ENCODE measurements at regions not wholly inside any gene's neighbourhood (a gene's known extent, or its start where the extent isn't known, plus 50 kb on each side); places are given as distances from the start of the nearest gene placed in this dataset.
A peak's percentile ranks its signal among the peaks of the same experiment; 100 is the strongest.

DNA sequence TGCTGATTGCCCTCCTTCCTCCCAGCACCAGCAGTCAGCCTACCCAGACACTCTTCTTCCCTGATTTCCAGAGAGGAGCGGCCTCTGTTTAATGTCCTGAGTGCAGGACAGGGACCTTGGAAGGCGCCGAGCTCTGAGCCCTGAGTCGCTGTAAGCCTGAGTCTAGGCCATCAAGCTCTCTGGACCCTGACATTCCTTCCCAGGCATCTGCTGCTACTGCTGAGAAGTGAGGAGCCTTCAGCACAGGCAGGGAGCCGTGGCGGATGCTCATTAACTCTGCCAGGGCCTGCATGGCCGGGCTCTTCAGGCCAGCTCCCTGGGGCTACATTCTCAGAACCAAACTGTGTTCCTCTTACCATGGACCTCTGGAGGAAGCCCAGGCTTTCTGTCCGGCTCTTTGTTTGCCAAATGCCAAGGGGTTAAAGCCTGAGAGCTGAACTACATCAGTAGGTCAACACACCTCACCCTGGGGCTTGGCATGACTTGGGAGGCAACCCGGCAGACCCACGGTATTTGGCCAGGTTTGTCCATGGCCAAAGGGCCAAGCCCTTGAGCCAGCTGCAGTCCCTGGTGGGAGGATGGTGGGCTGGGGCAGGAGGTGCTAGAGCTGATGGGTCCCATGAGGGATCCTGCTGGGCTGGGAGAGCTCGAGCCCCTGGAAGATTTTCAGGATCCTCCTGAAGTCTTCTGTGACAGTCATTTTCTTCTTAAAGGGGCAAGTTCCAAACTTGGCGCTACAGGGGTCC, 721.4 kb downstream of the BRD1 start:
- Histone ChIP-seq H3K9ac (no peak overlapping the region), H3K27ac (no peak overlapping the region), H4K20me1 (peaks cover 0 to 9% (median 0%) of the 10 kb centered on the region in 11 experiments; a peak in 5 of 22 replicates), H3K36me3 (no peaks in the 10 kb centered on the region), H3K27me3 (peaks cover 0 to 8% (median 0%) of the 10 kb centered on the region in 11 experiments; a peak in 3 of 22 replicates), H3K4me2 (peak overlapping the region in 1 of 11 experiments; percentile 34; a peak in 2 of 22 replicates), H3K9me3 (replicated peaks in 1 of 11) (no peaks in the 10 kb centered on the region), H3K4me1 (peaks cover 0 to 19% (median 11%) of the 10 kb centered on the region in 10 experiments; a peak in 12 of 20 replicates), H3K4me3 (no peak overlapping the region)
- TF ChIP-seq Cebpa-rat (IDR thresholded peaks at IDR 0.05), result no peak

DNA sequence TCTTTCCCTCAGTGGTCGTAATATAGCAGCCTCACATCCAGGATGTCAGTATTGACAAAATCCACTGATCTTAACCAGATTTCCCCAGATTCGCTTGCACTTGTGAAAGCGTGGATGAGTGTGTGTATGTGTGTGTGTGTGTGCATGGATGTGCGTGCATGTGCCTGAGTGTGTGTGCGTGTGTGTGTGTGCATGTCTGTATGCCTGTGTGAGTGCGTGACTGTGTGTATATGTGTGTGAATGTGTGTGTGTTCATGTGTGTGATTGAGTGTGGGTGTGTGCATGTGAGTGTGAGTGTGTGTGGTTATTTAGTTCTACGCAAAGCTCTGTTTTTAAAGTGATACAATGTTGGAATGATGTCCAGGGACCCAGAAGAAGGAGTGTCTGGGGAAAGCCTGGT, 723.2 kb downstream of the BRD1 start:
- TF ChIP-seq Cebpa-rat (IDR thresholded peaks at IDR 0.05), result no peak
- Histone ChIP-seq H3K27ac (no peak overlapping the region), H3K4me3 (no peak overlapping the region), H3K9me3 (replicated peaks in 1 of 11) (no peaks in the 10 kb centered on the region), H3K4me2 (no peak overlapping the region), H3K27me3 (peaks cover 0 to 19% (median 5%) of the 10 kb centered on the region in 11 experiments; a peak in 8 of 22 replicates), H4K20me1 (peaks cover 0 to 9% (median 0%) of the 10 kb centered on the region in 11 experiments; a peak in 5 of 22 replicates), H3K9ac (no peak overlapping the region), H3K36me3 (no peaks in the 10 kb centered on the region), H3K4me1 (peaks cover 0 to 38% (median 27%) of the 10 kb centered on the region in 10 experiments; a peak in 14 of 20 replicates)

DNA sequence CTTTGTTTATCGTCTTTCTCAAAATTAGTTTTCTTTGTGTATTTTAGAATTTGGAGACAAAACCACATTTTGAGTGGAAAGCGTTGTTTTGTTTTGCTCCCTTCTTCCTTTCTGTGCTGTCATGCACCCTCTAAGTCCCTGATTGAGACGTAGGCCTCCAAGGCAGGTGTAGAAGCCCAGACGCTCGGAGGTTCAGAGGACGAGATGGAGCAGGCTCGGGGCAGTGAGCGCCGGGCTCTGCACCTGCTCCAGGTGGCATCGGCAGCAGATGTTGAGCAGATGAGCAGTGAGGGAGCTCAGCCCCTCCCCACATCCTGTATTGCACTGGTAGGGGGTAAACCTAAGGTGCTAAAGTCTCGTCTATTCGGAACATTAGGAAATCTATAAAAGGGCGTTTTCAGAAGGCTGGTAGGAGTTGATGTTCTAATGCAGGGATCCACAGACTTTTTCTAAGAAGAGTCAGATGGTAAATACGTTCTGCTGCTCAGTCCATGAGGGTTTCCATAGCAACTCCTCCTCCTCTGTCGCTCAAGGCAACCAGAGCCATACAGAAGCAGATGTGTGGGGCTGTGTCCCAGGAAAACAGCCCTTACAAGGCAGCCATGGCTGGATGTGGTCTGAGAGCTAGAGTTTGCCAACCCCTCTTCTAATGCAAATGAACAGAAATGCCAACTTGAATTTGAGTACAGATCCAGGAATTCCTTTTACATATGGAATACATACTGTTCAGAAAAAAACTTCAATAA, 724.2 kb downstream of the BRD1 start:
- Histone ChIP-seq H3K36me3 (no peaks in the 10 kb centered on the region), H4K20me1 (peaks cover 0 to 9% (median 0%) of the 10 kb centered on the region in 11 experiments; a peak in 5 of 22 replicates), H3K27me3 (peaks cover 0 to 19% (median 5%) of the 10 kb centered on the region in 11 experiments; a peak in 8 of 22 replicates), H3K4me1 (peaks cover 0 to 39% (median 27%) of the 10 kb centered on the region in 10 experiments; a peak in 14 of 20 replicates), H3K9me3 (replicated peaks in 1 of 11) (no peaks in the 10 kb centered on the region), H3K4me3 (no peak overlapping the region), H3K9ac (no peak overlapping the region), H3K27ac (no peak overlapping the region), H3K4me2 (no peak overlapping the region)
- no peak for TF ChIP-seq Cebpa-rat (IDR thresholded peaks at IDR 0.05)

DNA sequence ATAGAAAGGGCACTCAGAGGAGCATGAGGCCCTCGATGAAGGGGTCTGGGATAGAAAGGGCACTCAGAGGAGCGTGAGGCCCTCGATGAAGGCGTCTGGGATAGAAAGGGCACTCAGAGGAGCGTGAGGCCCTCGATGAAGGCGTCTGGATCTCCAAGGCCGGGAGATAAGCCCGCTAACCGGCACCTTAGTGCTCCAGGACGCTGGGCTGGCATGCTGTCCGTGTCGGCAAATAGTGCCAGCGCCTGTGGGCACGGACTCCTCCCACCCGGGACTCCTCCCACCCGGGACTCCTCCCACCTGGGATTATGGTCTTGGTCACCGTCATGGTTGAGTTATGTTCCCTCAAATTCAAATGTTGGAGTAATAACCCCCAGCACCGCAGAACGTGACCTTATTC, 725.3 kb downstream of the BRD1 start:
- no peak overlapping the region for H3K27ac ChIP-seq
- H3K27me3 ChIP-seq, result peaks cover 0 to 19% (median 5%) of the 10 kb centered on the region in 11 experiments; a peak in 8 of 22 replicates
- H3K4me2 ChIP-seq, result peak overlapping the region in 8 of 11 experiments; percentile 5 to 47 (median 33); a peak in 9 of 22 replicates
- no peak overlapping the region for H3K4me3 ChIP-seq
- H3K9me3 ChIP-seq (replicated peaks in 1 of 11), result no peaks in the 10 kb centered on the region
- H3K9ac ChIP-seq, result no peak overlapping the region
- H3K36me3 ChIP-seq, result no peaks in the 10 kb centered on the region
- peaks cover 0 to 39% (median 27%) of the 10 kb centered on the region in 10 experiments; a peak in 14 of 20 replicates for H3K4me1 ChIP-seq
- no peak for TF ChIP-seq Cebpa-rat (IDR thresholded peaks at IDR 0.05)
- H4K20me1 ChIP-seq, result peaks cover 0 to 16% (median 0%) of the 10 kb centered on the region in 11 experiments; a peak in 5 of 22 replicates

DNA sequence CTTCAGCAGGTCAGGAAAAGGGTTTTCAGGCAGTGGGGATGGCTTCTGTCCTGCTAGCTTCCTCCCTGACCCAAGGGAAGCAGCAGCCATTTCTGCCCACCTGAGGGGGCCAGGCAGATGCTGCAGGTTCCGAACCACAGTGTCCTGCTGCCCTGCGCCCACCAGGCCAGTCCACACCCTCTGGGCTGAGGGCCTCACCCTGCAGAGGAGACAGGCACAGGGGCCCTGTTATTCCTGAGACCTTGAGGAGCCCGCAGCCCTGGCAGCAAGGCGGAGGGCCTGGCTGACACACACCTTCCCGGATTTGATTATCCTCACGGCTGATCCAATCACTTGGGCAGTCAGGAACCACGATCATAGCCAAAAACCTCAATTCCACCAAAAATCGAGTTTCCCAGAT, 725.8 kb downstream of the BRD1 start:
- Histone ChIP-seq H3K4me3 (no peak overlapping the region), H3K27me3 (peaks cover 0 to 19% (median 5%) of the 10 kb centered on the region in 11 experiments; a peak in 8 of 22 replicates), H3K4me1 (peaks cover 0 to 39% (median 27%) of the 10 kb centered on the region in 10 experiments; a peak in 14 of 20 replicates), H3K4me2 (peak overlapping the region in 5 of 11 experiments; percentile 24 to 47 (median 40); a peak in 6 of 22 replicates), H3K36me3 (no peaks in the 10 kb centered on the region), H3K27ac (no peak overlapping the region), H3K9me3 (replicated peaks in 1 of 11) (no peaks in the 10 kb centered on the region), H4K20me1 (peaks cover 0 to 16% (median 0%) of the 10 kb centered on the region in 11 experiments; a peak in 5 of 22 replicates), H3K9ac (no peak overlapping the region)
- no peak for TF ChIP-seq Cebpa-rat (IDR thresholded peaks at IDR 0.05)

DNA sequence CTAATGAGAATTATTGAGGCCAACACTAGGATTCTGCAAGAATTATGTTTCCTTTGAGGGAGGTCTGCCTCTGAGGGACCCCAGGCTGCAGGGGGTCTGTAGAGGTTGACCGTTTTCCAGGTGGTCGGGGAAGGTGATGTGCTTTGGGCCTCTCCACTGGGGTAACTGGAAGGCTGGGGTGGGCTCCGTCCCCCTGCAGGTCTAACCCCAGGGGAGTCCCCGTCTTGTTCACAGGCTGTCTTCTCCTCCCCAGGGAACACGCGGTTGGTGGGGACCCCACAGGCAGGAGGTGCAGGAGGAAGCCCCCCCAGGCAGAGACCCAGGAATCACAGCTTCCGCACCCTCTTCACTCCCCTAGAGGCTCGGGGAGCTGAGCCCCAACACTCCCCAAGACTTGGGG, 726.4 kb downstream of the BRD1 start:
- peaks cover 0 to 39% (median 27%) of the 10 kb centered on the region in 10 experiments; a peak in 14 of 20 replicates for H3K4me1 ChIP-seq
- H3K27ac ChIP-seq, result no peak overlapping the region
- H3K36me3 ChIP-seq, result no peaks in the 10 kb centered on the region
- H3K9me3 ChIP-seq (replicated peaks in 1 of 11), result no peaks in the 10 kb centered on the region
- no peak overlapping the region for H3K4me3 ChIP-seq
- H3K9ac ChIP-seq, result no peak overlapping the region
- peak overlapping the region in 8 of 11 experiments; percentile 53 to 72 (median 64); a peak in 15 of 22 replicates for H3K4me2 ChIP-seq
- peaks cover 0 to 13% (median 0%) of the 10 kb centered on the region in 11 experiments; a peak in 4 of 22 replicates for H4K20me1 ChIP-seq
- peaks cover 0 to 19% (median 5%) of the 10 kb centered on the region in 11 experiments; a peak in 8 of 22 replicates for H3K27me3 ChIP-seq
- TF ChIP-seq Cebpa-rat (IDR thresholded peaks at IDR 0.05), result no peak

DNA sequence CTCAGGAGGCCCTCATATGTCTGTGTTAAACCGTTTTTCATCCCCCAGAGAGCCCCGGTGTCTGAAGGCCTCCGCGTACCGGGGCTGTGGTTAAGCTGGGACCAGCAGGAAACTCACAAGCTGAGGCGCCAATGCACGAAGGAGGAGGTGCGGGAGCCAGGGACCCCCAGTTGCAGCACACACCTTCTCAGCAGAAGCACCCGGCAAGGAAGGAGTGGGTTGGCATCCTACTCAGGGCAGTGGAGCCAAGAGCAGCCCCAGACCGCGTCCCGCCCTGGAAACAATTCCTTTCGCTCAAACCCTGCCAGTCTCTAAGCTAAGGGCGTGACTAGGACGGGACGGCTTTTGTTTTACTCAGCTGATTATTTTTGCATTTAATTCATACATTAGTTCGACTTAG, 726.9 kb downstream of the BRD1 start:
- Histone ChIP-seq H3K4me3 (no peak overlapping the region), H3K9me3 (replicated peaks in 1 of 11) (no peaks in the 10 kb centered on the region), H3K4me2 (peak overlapping the region in 8 of 11 experiments; percentile 53 to 72 (median 64); a peak in 17 of 22 replicates), H3K9ac (no peak overlapping the region; a peak in 1 of 22 replicates), H3K27ac (no peak overlapping the region), H3K36me3 (no peaks in the 10 kb centered on the region), H3K4me1 (peaks cover 0 to 39% (median 27%) of the 10 kb centered on the region in 10 experiments; a peak in 14 of 20 replicates), H3K27me3 (peaks cover 0 to 19% (median 5%) of the 10 kb centered on the region in 11 experiments; a peak in 8 of 22 replicates), H4K20me1 (peaks cover 0 to 9% (median 0%) of the 10 kb centered on the region in 11 experiments; a peak in 4 of 22 replicates)
- no peak for TF ChIP-seq Cebpa-rat (IDR thresholded peaks at IDR 0.05)

DNA sequence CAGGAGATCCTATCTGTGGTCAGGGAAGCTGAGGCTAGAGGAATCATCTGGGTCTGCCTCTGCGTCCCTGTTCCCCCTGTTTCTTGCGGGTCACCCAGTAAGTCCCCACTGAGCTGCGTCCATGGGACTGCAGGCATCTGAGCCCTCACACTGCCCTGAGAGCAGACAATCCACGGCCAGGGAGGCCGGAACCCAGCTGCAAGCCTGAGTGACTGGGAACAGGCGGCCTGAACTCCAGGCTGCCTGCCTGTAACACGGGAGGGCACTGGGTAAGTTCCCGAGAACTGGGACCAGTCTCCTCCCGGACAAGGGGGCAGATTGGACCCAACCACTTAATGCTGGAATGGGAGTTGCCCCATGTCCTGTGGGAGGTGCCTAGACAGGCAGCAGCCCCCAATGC, 727.4 kb downstream of the BRD1 start:
- no peaks in the 10 kb centered on the region for H3K9me3 ChIP-seq (replicated peaks in 1 of 11)
- H3K36me3 ChIP-seq, result no peaks in the 10 kb centered on the region
- peaks cover 0 to 9% (median 0%) of the 10 kb centered on the region in 11 experiments; a peak in 3 of 22 replicates for H4K20me1 ChIP-seq
- H3K4me1 ChIP-seq, result peaks cover 0 to 39% (median 27%) of the 10 kb centered on the region in 10 experiments; a peak in 14 of 20 replicates
- no peak overlapping the region for H3K4me3 ChIP-seq
- H3K9ac ChIP-seq, result peak overlapping the region in 1 of 11 experiments; percentile 24; a peak in 2 of 22 replicates
- H3K27ac ChIP-seq, result no peak overlapping the region
- no peak for TF ChIP-seq Cebpa-rat (IDR thresholded peaks at IDR 0.05)
- peak overlapping the region in 8 of 11 experiments; percentile 53 to 72 (median 64); a peak in 17 of 22 replicates for H3K4me2 ChIP-seq
- peaks cover 0 to 19% (median 5%) of the 10 kb centered on the region in 11 experiments; a peak in 8 of 22 replicates for H3K27me3 ChIP-seq
